ENCODE measurements at regions not wholly inside any gene's neighbourhood (a gene's known extent, or its start where the extent isn't known, plus 50 kb on each side); places are given as distances from the start of the nearest gene placed in this dataset.

GRCh38 chr7:7125963-7126362, 56.4 kb upstream of the C1GALT1 start:
- Histone ChIP-seq H3K9ac (ENCODE audit: low read length) (no peak overlapping the region), H3K4me1 (ENCODE audit: low read length) (no peaks in the 10 kb centered on the region), H3K9me3 (ENCODE audit: insufficient read depth, low read length) (no peaks in the 10 kb centered on the region), H3K36me3 (replicated peaks; ENCODE audit: low read depth, low read length) (no peaks in the 10 kb centered on the region), H3K79me2 (ENCODE audit: low read length) (no peaks in the 10 kb centered on the region), H3K27ac (ENCODE audit: low read length) (no peak overlapping the region), H2AFZ (ENCODE audit: low read depth, low read length) (no peak overlapping the region), H3K27me3 (ENCODE audit: low read depth, low read length) (no peaks in the 10 kb centered on the region), H4K20me1 (ENCODE audit: insufficient read depth, low read length) (no peaks in the 10 kb centered on the region), H3K4me3 (ENCODE audit: low read length) (no peak overlapping the region), H3K4me2 (ENCODE audit: low read length) (no peak overlapping the region)
- TF ChIP-seq EZH2phosphoT487 (IDR thresholded peaks at IDR 0.05; ENCODE audit: low read depth), result no peak
- TF ChIP-seq CTCF (IDR thresholded peaks at IDR 0.05; ENCODE audit: low read depth, low read length), result no peak

- no peak overlapping the region for H3K27ac ChIP-seq (ENCODE audit: low read length)
- no peaks in the 10 kb centered on the region for H3K4me1 ChIP-seq (ENCODE audit: low read length)
- H3K4me2 ChIP-seq (ENCODE audit: low read length), result no peak overlapping the region
- H2AFZ ChIP-seq (ENCODE audit: low read depth, low read length), result no peak overlapping the region
- H3K27me3 ChIP-seq (ENCODE audit: low read depth, low read length), result no peaks in the 10 kb centered on the region
- H3K4me3 ChIP-seq (ENCODE audit: low read length), result no peak overlapping the region
- H3K9me3 ChIP-seq (ENCODE audit: insufficient read depth, low read length), result no peaks in the 10 kb centered on the region
- H4K20me1 ChIP-seq (ENCODE audit: insufficient read depth, low read length), result no peaks in the 10 kb centered on the region
- no peak overlapping the region for H3K9ac ChIP-seq (ENCODE audit: low read length)
- H3K36me3 ChIP-seq (replicated peaks; ENCODE audit: low read depth, low read length), result no peaks in the 10 kb centered on the region
- TF ChIP-seq EZH2phosphoT487 (IDR thresholded peaks at IDR 0.05; ENCODE audit: low read depth) (no peak), CTCF (IDR thresholded peaks at IDR 0.05; ENCODE audit: low read depth, low read length) (no peak)
- no peaks in the 10 kb centered on the region for H3K79me2 ChIP-seq (ENCODE audit: low read length)
Observed at GRCh38 chr7:7127773-7128172, 54.6 kb upstream of the C1GALT1 start.

GRCh38 chr7:7129381-7129780, 53.0 kb upstream of the C1GALT1 start:
- no peak for TF ChIP-seq CTCF (IDR thresholded peaks at IDR 0.05; ENCODE audit: low read depth, low read length)
- TF ChIP-seq EZH2phosphoT487 (IDR thresholded peaks at IDR 0.05; ENCODE audit: low read depth), result no peak
- Histone ChIP-seq H3K79me2 (ENCODE audit: low read length) (no peaks in the 10 kb centered on the region), H3K27ac (ENCODE audit: low read length) (no peak overlapping the region), H2AFZ (ENCODE audit: low read depth, low read length) (no peak overlapping the region), H3K36me3 (replicated peaks; ENCODE audit: low read depth, low read length) (no peaks in the 10 kb centered on the region), H3K27me3 (ENCODE audit: low read depth, low read length) (no peaks in the 10 kb centered on the region), H3K4me2 (ENCODE audit: low read length) (no peak overlapping the region), H3K4me3 (ENCODE audit: low read length) (no peak overlapping the region), H3K4me1 (ENCODE audit: low read length) (no peaks in the 10 kb centered on the region), H3K9ac (ENCODE audit: low read length) (no peak overlapping the region), H3K9me3 (ENCODE audit: insufficient read depth, low read length) (no peaks in the 10 kb centered on the region), H4K20me1 (ENCODE audit: insufficient read depth, low read length) (no peaks in the 10 kb centered on the region)

- H3K27me3 ChIP-seq (ENCODE audit: low read depth, low read length), result no peaks in the 10 kb centered on the region
- no peak for TF ChIP-seq EZH2phosphoT487 (IDR thresholded peaks at IDR 0.05; ENCODE audit: low read depth)
- TF ChIP-seq CTCF (IDR thresholded peaks at IDR 0.05; ENCODE audit: low read depth, low read length), result no peak
- no peak overlapping the region for H3K4me3 ChIP-seq (ENCODE audit: low read length)
- no peaks in the 10 kb centered on the region for H4K20me1 ChIP-seq (ENCODE audit: insufficient read depth, low read length)
- no peak overlapping the region for H2AFZ ChIP-seq (ENCODE audit: low read depth, low read length)
- H3K4me1 ChIP-seq (ENCODE audit: low read length), result no peaks in the 10 kb centered on the region
- no peak overlapping the region for H3K9ac ChIP-seq (ENCODE audit: low read length)
- no peak overlapping the region for H3K27ac ChIP-seq (ENCODE audit: low read length)
- no peaks in the 10 kb centered on the region for H3K79me2 ChIP-seq (ENCODE audit: low read length)
- H3K9me3 ChIP-seq (ENCODE audit: insufficient read depth, low read length), result no peaks in the 10 kb centered on the region
- no peaks in the 10 kb centered on the region for H3K36me3 ChIP-seq (replicated peaks; ENCODE audit: low read depth, low read length)
- no peak overlapping the region for H3K4me2 ChIP-seq (ENCODE audit: low read length)
Observed at GRCh38 chr7:7131273-7131672, 51.1 kb upstream of the C1GALT1 start.

Measured in OCI-LY3 (cell line).